RPMI7951 (cell line): ENCODE measurements at regions not wholly inside any gene's neighbourhood (a gene's known extent, or its start where the extent isn't known, plus 50 kb on each side); places are given as distances from the start of the nearest gene placed in this dataset.
"Not testable (repeated sequence)": the region's sequence is repeated elsewhere in the genome, so short reads cannot be mapped to it uniquely, and the experiment has no call there.

Experiments
- DNase-seq: peaks from one replicate; pipeline ENCODE4 v3.0.0-alpha.2; 2012; ENCODE audit warnings: low read depth

- DNase-seq: no peak
Measured at GRCh38 chr2:133975676-133976428, 278.0 kb upstream of the MGAT5 start.

GRCh38 chr2:133976659-133977058 lies 277.2 kb upstream of the MGAT5 start:
- DNase-seq: no peak

- no peak for DNase-seq
Measured at GRCh38 chr2:133977405-133977804, 276.5 kb upstream of the MGAT5 start.

GRCh38 chr2:133982256-133982655 lies 271.6 kb upstream of the MGAT5 start:
- no peak for DNase-seq

DNA sequence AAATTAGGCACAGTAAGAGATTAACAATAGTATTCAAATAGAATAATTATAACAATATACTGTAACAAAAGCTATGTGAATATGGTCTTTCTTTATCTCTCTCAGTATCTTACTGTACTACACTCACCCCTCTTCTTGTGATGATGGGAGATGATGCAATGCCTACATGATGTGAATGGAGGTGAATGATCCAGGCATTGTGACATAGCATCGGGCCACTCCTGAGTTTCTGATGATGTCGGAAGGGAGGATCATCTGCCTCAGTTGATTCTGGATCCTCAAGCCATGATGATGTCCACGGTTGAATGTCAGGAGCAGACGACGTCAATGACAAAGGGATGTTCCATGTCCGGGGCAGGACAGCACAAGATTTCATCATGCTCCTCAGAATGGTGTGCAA lies 268.3 kb upstream of the MGAT5 start:
- DNase-seq: no peak

- peak; percentile 74 for DNase-seq
Measured at GRCh38 chr2:133986081-133986837, 267.6 kb upstream of the MGAT5 start.

GRCh38 chr2:133986881-133987795 lies 266.7 kb upstream of the MGAT5 start:
- peak; percentile 21 for DNase-seq

GRCh38 chr2:133988316-133988891 lies 265.5 kb upstream of the MGAT5 start:
- DNase-seq: no peak

DNA sequence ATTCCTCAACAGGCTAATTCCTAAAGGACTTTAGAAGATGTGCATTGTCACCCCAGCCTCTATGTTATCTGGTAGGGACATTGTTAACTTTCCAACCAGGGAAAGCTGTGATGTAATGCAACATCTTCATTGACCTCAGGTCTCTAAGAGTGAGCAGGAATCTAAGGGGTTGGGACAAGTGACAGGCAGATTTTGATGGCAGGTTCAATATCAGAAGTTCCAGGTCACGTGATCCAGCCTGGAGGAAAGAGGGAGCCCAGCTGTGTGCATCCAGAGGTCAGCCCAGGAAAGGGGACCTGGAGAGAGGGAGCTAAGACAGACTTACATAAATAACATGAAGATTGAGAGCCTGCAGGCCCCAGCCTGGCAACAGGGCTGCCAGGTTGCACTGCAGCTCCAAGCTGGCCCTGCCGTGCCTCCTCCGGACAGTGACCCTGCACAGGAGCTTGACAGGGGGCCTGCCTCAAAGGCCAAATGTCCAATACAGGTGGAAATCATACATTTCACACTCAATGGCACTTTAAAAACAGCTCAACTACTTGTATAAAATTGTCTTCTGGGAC lies 262.2 kb upstream of the MGAT5 start:
- no peak for DNase-seq

- no peak for DNase-seq
Measured at GRCh38 chr2:133992454-133992853, 261.4 kb upstream of the MGAT5 start.

GRCh38 chr2:133993160-133993559 lies 260.7 kb upstream of the MGAT5 start:
- DNase-seq: no peak

DNA sequence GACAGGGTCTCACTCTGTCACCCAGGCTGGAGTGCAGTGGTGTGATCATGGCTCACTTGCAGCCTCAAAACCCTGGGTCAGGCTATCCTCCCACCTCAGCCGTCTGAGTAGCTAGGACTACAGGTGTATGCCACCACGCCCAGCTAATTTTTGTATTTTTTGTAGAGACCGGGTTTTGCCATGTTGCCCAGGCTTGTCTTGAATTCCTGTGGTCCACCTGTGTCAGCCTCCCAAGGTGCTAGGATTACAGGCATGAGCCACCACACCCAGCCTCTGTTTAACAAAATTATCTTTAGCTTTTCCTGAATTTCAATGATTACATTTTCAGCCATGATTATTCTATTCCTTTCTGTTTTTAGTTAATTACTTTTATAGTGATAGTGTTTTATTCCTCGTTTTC lies 255.1 kb upstream of the MGAT5 start:
- not testable (repeated sequence) for DNase-seq

DNA sequence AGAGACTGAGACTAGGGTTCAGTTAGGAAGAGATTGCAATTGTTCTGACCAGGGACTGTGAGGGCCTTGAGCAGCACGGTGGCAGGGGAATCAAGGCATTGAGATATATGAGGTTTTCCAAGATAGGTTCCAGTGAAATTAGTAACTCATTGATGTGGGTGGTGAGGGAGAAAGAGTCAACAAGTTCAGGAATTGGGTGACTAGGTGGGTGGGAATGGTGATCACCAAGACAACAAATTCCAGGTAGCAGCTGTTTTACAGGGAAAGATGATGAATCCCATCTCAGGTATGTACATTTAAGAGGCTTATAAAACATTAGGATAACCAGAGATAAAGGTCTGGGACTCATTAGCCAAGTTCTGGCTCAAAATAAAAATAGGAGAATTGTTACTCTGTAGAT lies 251.5 kb upstream of the MGAT5 start:
- DNase-seq: no peak

DNA sequence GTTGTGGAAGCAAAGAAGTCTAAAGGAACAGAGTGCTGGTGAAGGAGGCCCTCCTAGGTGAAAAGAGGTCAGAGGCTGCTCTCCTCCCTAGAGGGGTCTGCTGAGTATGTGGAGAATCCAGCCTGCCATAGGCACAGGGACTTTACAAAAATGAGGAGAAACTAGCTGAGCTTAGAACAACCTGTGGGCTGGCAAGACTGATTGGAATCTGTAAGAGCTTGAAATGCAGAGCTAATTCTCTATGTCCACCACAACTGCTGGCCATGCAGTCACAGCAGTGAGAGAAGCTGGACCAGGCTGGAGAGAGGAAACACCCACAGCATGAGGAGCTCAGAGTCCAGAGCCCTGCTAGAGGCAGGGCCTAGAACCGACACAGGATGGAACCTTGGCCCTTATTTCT lies 251.0 kb upstream of the MGAT5 start:
- DNase-seq: no peak

DNA sequence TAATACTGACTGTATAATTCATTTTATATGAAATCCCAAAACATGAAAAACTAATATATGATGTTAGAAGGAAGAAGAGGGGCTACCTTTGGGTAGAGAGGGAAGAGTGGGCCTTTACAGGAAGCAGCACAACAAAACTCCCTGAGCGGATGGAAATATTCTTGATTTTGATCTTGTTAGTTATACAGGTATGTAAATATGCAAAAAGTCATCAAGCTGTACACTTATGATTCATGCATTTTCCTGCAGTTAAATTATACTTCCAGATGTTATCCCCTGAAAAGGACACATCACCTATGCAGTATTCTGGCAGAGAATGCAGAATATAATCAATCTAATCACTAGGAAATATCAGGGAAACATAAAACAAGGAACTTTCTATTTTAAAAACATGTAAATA lies 249.4 kb upstream of the MGAT5 start:
- no peak for DNase-seq

- DNase-seq: no peak
Measured at GRCh38 chr2:134008837-134009236, 245.0 kb upstream of the MGAT5 start.

- DNase-seq: no peak
Measured at GRCh38 chr2:134009440-134009839, 244.4 kb upstream of the MGAT5 start.

DNA sequence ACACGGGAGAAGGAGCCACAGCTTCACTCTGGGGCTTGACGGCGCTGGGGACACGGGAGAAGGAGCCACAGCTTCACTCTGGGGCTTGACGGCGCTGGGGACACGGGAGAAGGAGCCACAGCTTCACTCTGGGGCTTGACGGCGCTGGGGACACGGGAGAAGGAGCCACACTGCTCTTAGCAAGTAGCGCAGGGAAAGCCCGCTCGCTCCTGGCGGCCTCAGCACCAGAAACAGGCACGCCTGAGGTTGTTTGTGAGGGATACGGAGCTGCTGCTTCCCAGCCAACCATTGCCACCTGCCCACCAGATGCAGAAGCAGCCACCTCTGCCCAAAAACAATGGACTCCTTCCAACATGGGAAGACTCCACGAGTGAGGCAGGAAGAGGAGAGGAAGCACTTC lies 244.0 kb upstream of the MGAT5 start:
- DNase-seq: not testable (repeated sequence)

DNA sequence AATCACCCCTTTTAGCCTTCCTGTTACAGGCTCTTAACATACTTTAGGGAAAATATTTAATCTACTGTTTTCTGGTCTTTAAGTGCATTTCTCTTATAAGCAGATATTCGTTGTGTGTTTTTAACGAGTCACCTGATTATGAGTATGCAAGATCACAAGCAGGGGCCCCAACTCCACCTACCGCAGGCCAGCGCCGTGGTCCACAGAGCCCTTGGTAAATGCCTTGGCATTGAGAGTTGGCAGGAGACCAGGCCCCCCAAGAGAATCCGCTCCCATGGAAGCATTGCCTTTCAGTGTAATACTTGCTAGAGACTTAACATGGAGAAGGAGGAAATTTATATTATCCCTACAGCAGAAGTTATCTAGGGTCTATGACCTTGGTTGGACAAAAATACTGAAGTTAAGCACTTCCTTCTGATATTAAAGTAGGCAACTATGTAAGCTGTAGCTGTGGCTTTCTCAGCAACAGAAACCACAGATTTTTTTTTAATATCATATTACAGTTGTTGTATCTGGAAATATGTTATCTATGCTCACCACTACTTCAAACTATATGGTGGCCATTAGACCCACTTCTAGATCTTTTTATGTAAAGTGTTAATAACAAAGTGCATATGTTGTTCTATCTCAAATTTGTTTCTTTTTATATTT lies 241.8 kb upstream of the MGAT5 start:
- DNase-seq: no peak

DNA sequence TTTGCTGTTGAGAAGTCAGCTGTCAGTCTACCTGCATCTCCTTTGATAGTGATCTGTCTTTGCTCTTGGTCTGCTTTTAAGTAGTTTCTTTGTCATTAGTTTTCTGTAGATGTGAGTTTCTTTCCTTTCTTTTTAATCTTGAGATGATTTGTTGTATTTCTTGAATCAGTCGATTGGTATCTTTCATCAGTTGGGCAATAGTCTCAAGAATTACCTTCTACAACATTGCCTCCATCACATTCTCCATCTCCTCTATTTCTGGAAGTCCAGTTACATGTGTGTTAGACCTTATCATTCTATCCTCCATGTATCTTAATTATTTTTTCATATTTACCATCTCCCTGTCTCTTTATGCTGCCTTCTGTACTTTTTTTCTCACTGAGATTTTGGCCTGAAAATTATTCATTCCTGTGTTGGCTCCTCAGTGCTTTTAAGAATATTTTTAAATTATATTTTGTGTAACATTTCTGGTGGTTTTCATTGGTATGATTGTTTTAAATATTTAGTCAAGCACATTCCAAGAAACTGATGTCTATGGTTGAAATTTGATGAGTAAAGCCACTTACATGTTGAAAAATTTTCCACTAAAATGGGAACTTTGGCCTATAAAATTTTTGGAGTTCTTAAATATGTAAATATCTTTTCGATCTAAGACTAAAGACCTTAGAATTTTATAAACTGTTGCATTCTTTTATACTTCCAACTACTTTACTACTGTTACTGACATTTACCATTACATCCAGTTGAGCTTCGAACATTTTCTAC lies 239.5 kb upstream of the MGAT5 start:
- no peak for DNase-seq
